Neural cell (in vitro differentiated cells): ENCODE measurements at regions not wholly inside any gene's neighbourhood (a gene's known extent, or its start where the extent isn't known, plus 50 kb on each side); places are given as distances from the start of the nearest gene placed in this dataset.

Source experiments
- CTCF ChIP-seq: fragments of 450-650 bp; IDR thresholded peaks from 2 replicates; pipeline ENCODE4 v1.5.1; 2014; ENCODE audit warnings: antibody characterized with exemption, mild to moderate bottlenecking, moderate library complexity; ENCODE audit not compliant: poor library complexity, severe bottlenecking
- EP300 ChIP-seq: fragments of 450-650 bp; conservative IDR thresholded peaks from 2 replicates; pipeline ENCODE4 v1.6.1; 2014; ENCODE audit warnings: antibody characterized with exemption, mild to moderate bottlenecking, moderate library complexity; ENCODE audit not compliant: poor library complexity, severe bottlenecking
- EZH2 ChIP-seq: fragments of 200-600, 300-800 bp; shearing (Covaris generic), sonication (generic); IDR thresholded peaks from 2 replicates; pipeline ENCODE4 v1.6.1; 2014; ENCODE audit warnings: antibody characterized with exemption, low read length, borderline replicate concordance, mild to moderate bottlenecking; ENCODE audit not compliant: insufficient read depth, poor library complexity, severe bottlenecking
- MXI1 ChIP-seq: fragments of 450-650 bp; conservative IDR thresholded peaks from 2 replicates; pipeline ENCODE4 v1.6.1; 2014; ENCODE audit warnings: antibody characterized with exemption, mild to moderate bottlenecking; ENCODE audit not compliant: poor library complexity, severe bottlenecking
- POLR2AphosphoS5 ChIP-seq: IDR thresholded peaks from 2 replicates; pipeline ENCODE4 v1.6.1; 2012
- REST ChIP-seq: IDR thresholded peaks from 2 replicates; pipeline ENCODE4 v1.6.1; 2012; ENCODE audit warnings: borderline replicate concordance

- TF ChIP-seq CTCF, result no peak
- no peak for TF ChIP-seq POLR2AphosphoS5
- TF ChIP-seq EZH2, result no peak
- TF ChIP-seq EP300, result no peak
- TF ChIP-seq REST, result no peak
- TF ChIP-seq MXI1, result no peak
These were observed 216.3 kb upstream of the RGMA start for GRCh38 chr15:93305306-93305705.
